DMS 273 treated with DMSO at 0.1 percent for 48 hours (cell line): ENCODE measurements at regions not wholly inside any gene's neighbourhood (a gene's known extent, or its start where the extent isn't known, plus 50 kb on each side); places are given as distances from the start of the nearest gene placed in this dataset.
"Not testable (repeated sequence)": the region's sequence is repeated elsewhere in the genome, so short reads cannot be mapped to it uniquely, and the experiment has no call there.

Experiments
- DNase-seq: peaks from one replicate; lab custom pipeline; 2025; lab: John Stamatoyannopoulos, UW

GRCh38 chr4:163077680-163078079 lies 89.0 kb downstream of the NAF1 start:
- DNase-seq: no peak

- no peak for DNase-seq
These were observed 94.5 kb downstream of the NAF1 start for GRCh38 chr4:163072222-163072621.

DNA sequence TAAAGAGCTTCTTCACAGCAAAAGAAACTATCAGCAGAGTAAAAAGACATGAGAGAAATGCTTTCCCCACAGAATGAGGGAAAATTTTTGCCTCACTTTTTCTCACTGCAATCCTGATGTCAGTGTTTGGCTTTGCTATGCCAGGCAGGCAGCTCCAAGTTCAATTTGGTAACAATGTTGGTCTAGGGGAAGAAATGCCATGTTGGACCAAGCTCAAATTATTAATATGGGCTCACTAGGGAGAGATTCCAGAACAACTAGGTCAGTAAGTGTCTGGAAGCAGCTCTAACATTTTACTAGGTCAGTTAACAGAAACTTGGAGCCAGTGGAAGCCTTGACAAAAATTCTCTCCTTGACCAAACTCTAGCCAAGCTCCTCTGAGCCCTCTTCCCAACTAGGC lies 95.4 kb downstream of the NAF1 start:
- no peak for DNase-seq

DNA sequence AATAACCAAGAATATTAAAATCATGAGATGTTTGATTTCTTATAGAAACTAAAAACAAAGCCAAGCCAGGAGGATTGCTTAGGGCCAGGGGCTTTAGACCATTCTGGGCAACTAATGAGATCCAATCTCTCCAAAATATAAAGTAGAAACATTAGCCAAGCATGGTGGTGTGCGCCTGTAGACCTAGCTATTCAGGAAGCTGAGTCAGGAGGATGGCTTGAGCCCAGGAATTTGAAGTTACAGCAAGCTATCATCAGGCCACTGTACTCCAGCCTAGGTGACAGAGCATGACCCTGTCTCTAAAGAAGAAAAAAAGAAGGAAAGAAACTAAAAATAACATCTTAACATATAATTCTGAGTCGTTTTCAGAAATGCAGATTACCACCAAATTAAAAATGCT lies 96.7 kb downstream of the NAF1 start:
- DNase-seq: no peak

DNA sequence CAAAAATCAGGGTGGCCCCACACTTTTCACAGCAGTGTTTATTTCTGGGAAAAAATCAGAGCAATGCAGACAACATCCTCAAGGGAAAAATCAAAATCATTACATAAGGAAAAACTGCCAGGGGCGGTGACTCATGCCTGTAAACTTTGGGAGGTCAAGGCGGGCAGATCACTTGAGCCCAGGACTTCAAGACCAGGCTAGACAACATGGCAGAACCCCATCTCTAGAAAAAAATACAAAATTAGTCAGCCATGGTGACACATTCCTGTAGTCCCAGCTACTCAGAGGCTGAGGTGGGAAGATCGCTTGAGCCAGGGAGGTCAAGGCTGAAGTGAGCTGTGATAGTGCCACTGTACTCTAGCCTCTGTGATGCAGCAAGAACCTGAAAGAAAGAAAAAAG lies 102.8 kb downstream of the NAF1 start:
- no peak for DNase-seq

DNA sequence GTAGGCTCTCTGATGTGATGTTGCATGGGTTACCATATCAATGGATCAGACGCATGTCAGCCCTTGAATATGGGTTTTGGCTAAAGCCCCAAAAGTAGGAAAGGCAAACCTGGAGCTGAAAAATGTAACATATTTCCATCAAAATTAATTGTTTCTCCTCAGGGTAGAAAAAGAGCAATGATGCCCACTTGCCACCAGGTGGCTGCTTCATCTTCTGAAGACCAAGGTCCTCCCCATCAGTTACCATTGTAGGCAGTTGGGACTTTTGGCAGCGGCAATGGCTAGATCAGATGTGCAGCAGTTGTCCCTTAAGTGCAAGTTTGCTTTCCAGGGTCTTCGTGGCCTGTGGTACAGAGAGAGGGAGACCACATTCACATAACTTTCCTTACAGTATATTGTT lies 118.2 kb downstream of the NAF1 start:
- no peak for DNase-seq

- no peak for DNase-seq
These were observed 124.4 kb downstream of the NAF1 start for GRCh38 chr4:163042306-163042705.

DNA sequence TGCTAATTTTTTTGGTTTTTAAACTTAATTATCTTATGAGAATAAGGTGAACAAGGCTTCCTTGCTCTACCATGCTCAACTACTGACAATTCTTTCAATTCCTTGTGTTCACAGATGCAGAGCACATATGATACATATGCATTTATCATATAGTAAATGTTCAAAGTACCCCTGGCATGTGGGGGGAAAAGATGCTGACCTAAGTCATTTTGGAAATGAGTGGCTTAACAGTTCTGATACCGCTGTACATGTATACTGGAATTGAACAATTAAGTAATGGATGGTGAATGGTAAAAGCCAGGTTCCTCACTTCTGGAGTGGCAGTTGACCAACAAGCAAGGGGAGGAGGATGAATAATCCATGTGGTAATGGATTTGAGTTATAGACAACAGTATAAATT lies 149.6 kb downstream of the NAF1 start:
- DNase-seq: no peak

GRCh38 chr4:163012816-163013215 lies 153.9 kb downstream of the NAF1 start:
- DNase-seq: no peak

- DNase-seq: no peak
These were observed 162.7 kb downstream of the NAF1 start for GRCh38 chr4:163003979-163004378.

DNA sequence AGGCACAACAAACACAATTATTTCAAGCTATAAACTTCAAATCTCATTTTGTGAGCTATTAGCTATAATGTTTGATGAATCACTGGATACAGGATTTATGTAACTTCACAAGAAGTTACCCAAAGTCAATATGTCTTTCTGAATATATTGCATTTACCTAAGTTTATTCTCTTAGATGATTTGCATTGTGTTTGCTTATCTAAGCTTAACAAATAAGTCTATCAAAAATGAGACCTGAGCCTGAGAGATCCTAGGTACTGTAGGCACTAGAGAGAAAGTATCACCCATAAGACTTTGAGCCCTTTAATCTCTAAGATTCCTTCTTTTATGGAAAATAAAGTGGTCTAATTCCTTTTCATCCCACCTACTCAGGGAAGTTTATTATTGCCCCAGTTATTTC lies 178.2 kb downstream of the NAF1 start:
- no peak for DNase-seq

DNA sequence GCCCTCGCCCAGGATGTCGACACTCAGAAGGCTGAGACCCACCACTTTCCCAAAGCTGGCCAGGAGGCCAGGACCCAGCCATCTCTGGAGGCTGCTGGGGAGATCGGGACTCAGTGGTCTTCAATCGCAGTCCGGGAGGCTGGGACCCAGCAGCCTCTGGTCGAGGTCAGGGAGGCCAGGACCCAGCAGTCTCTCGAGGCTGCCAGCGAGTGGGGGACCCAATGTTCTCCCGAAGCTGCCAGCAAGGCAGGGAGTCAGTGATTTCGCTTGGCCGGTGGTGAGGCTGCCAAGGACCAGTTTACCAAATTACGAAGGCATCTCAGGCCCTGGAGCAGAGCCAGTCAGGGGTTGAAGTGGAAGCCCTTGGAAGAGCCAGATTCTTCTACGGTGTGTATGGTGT lies 181.6 kb downstream of the NAF1 start:
- DNase-seq: no peak

DNA sequence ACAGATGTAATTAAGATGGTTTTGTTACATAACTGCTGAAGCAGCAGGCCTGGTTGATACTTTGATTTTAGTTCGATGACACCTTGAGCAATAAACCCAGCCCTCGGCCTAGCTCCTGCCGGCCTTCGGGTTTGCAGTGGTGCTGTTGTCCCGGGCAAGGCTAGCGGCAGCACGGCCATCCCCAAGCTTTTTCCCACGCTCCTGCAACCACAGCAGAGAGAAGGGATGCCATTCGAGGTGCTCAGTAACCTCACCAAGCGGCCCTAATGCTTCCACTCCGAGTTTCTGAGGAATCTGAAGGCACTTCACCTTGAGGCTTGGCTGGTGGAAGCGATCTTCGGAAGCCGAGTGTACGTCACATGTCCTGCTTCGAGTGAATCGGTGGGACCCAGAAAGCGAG lies 182.1 kb downstream of the NAF1 start:
- DNase-seq: no peak

DNA sequence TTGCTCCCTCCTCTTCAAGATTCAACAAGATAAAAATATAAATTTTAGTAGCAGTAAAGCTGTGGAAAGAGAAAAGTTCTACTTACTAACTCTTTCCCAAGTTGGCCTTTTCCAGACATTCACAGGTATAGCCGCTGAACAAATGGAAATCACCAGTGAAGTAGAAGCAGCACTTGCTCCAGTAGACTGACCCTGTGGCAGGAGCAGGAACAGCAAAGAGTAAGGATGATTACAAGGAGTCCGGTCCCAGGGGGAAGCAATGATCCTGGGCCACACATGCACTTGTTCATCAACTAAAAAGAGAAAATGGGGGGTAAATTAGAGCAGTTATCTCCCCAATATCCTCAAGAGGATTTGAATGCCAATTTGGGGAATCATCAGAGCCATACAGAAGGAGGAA lies 184.9 kb downstream of the NAF1 start:
- no peak for DNase-seq

- DNase-seq: no peak
These were observed 188.3 kb downstream of the NAF1 start for GRCh38 chr4:162978398-162978797.

DNA sequence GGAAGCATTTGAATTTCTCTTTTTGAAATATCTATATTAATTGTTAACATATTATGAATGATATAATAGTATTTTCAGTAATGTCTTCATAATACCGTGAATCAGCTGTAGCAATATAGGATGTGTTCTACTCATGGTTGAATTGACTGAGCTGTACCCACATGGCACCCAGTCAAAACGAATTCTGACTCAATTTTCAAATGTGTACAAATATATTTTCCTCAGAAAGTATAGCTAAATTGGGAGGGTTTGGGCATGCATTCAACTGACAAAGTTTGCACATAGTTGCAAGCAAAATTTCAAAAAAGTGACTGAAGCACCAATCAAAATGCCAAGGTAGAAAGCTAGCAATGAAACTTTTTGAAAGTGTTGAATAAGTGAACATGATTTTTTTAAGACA lies 188.9 kb downstream of the NAF1 start:
- DNase-seq: no peak

- no peak for DNase-seq
These were observed 193.9 kb downstream of the NAF1 start for GRCh38 chr4:162972661-162973330.

GRCh38 chr4:162969194-162969593 lies 197.5 kb downstream of the NAF1 start:
- no peak for DNase-seq

DNA sequence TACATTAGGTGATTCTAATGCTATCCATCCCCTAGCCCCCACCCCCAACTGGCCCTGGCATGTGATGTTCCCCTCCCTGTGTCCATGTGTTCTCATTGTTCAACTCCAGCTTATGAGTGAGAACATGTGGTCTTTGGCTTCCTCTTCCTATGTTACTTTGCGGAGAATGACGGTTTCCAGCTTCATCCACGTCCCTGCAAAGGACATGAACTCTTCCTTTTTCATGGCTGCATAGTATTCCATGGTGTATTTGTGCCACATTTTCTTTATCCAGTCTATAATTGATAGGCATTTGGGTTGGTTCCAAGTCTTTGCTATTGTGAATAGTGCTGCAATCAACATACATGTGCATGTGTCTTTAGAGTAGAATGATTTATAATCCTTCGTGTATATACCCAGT lies 200.7 kb downstream of the NAF1 start:
- not testable (repeated sequence) for DNase-seq

DNA sequence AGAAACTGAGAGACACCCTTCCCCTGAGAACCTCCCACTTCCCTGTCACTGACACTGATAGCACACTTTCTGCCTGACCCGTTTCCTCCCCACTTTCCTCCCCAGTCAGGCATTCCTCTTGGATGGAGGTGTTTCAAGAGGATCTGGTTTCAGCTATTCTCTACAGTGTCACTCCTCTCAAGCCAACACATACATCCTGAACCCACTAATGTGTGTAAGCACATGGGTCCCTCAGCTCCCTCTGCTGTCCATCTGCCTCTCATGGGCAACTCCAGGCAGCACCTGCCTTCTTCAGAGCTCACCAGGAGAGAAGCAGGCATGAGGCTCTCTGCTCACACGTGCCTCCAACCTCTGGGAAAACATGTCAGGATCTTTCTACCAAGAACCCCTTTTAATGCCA lies 207.6 kb downstream of the NAF1 start:
- DNase-seq: no peak

GRCh38 chr4:162957521-162958143 lies 209.1 kb downstream of the NAF1 start:
- DNase-seq: no peak

DNA sequence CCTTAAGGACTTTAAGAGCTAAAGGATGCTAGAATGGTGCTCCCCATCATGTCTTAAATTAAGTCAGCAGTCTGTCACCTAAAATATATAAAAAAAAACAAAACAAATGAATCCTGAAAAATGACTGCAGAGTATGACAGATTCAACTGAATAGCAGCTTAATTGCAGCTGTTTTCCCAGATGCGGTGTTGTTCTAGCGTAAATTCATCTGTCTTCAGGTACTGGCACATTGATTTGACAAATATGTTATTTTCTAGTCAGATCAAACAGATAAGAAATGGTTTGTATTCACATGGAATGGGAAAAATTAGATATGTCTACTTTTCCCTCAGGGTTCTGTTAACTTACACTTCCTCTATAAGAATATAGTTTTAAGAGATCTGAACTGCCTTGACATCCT lies 211.7 kb downstream of the NAF1 start:
- no peak for DNase-seq

DNA sequence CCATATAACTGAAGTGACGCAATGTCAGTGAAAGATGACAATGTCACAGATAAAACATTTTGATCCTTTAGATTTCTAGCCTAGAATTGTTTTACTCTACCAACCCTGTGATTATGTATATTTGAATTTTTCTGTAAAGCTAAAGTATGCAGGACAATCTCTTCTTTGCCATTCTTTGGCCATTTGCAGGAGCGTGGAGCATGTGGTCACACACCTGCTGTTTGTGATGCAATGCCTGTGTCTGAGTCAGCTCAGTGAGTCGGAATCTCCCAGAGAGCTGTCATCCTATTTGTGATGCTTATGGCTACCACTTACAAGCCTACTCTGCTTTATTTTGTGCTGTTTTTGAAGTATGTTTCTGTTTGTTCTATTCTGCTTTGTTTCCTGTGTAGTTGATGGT lies 214.5 kb downstream of the NAF1 start:
- DNase-seq: no peak

DNA sequence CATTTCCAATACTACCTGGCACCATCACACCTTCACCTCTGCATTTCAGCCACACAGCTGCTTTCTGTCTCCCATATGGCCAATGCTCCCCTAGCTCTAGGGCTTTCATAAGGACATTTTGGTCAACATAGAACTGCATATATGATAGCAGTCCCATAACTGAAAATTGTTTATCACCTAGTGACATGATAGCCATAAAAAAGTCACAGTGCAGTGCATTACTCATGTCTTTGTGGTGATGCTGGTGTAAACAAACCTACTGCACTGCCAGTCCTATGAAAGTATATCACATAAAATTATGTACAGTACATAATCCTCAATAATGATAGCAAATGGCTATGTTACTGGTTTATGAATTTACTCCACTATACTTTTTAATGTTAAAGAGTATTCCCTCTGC lies 221.0 kb downstream of the NAF1 start:
- DNase-seq: no peak
